ENCODE measurements at regions not wholly inside any gene's neighbourhood (a gene's known extent, or its start where the extent isn't known, plus 50 kb on each side); places are given as distances from the start of the nearest gene placed in this dataset.

DNA sequence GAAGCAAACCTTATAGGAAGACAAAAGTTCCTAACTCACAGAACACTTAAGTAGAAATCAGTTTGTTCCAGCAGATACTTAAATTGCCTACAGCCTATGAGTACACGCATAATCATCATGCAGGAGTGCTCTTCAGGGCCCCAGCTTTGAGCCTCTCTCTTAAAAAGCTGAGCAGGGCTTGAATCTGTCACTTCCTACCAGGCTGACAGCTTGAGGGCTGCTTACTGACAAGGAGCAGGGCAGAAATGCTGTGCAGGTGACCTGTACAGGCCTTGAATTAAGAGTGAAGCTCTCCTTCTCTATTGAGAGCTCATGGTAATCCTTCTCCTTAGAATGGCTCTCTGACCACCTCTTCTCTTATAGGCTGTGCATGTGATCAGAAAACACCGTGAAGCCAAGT is 66.5 kb upstream of the MAST4 start:
- TF ChIP-seq, protein P1, sequence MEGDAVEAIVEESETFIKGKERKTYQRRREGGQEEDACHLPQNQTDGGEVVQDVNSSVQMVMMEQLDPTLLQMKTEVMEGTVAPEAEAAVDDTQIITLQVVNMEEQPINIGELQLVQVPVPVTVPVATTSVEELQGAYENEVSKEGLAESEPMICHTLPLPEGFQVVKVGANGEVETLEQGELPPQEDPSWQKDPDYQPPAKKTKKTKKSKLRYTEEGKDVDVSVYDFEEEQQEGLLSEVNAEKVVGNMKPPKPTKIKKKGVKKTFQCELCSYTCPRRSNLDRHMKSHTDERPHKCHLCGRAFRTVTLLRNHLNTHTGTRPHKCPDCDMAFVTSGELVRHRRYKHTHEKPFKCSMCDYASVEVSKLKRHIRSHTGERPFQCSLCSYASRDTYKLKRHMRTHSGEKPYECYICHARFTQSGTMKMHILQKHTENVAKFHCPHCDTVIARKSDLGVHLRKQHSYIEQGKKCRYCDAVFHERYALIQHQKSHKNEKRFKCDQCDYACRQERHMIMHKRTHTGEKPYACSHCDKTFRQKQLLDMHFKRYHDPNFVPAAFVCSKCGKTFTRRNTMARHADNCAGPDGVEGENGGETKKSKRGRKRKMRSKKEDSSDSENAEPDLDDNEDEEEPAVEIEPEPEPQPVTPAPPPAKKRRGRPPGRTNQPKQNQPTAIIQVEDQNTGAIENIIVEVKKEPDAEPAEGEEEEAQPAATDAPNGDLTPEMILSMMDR (IDR thresholded peaks at IDR 0.05; ENCODE audit: low read length) = no peak
- TF ChIP-seq EZH2 (IDR thresholded peaks at IDR 0.05; ENCODE audit: borderline replicate concordance, low read length) = no peak
